HepG2 (cell line): ENCODE measurements at regions not wholly inside any gene's neighbourhood (a gene's known extent, or its start where the extent isn't known, plus 50 kb on each side); places are given as distances from the start of the nearest gene placed in this dataset.

Experiments used
- ATF1 ChIP-seq: IDR thresholded peaks from 2 replicates; pipeline ENCODE4 v1.6.1; 2016; ENCODE audit warnings: mild to moderate bottlenecking, control low read depth
- DMAP1 ChIP-seq: IDR thresholded peaks from 2 replicates; pipeline ENCODE4 v1.6.1; 2016
- MED13 ChIP-seq: sonication (generic); formaldehyde crosslinking; IDR thresholded peaks from 2 replicates; pipeline ENCODE4 v1.5.0; 2020; ENCODE audit warnings: missing genetic modification reagents
- MIER2 ChIP-seq: IDR thresholded peaks from 2 replicates; pipeline ENCODE4 v1.6.1; 2016; ENCODE audit warnings: missing biosample characterization, missing genetic modification reagents
- MZF1 ChIP-seq: sonication (generic); formaldehyde crosslinking; IDR thresholded peaks from 2 replicates; pipeline ENCODE4 v1.8.1; 2023; ENCODE audit warnings: mild to moderate bottlenecking, missing genetic modification reagents, borderline replicate concordance
- NFYC ChIP-seq: IDR thresholded peaks from 2 replicates; pipeline ENCODE4 v1.6.1; 2016; ENCODE audit warnings: missing genetic modification reagents, missing compliant biosample characterization
- NR1H2 ChIP-seq: sonication (generic); formaldehyde crosslinking; IDR thresholded peaks from 2 replicates; pipeline ENCODE4 v1.8.1; 2022; ENCODE audit warnings: low read depth, missing genetic modification reagents, borderline replicate concordance
- TOE1 ChIP-seq: sonication (generic); formaldehyde crosslinking; IDR thresholded peaks from 2 replicates; pipeline ENCODE4 v1.4.0; 2020; ENCODE audit warnings: mild to moderate bottlenecking, missing genetic modification reagents
- XBP1 ChIP-seq: sonication (generic); formaldehyde crosslinking; IDR thresholded peaks from 2 replicates; pipeline ENCODE4 v1.5.0; 2020; ENCODE audit warnings: missing genetic modification reagents
- ZNF720 ChIP-seq: sonication (generic); formaldehyde crosslinking; IDR thresholded peaks from 2 replicates; pipeline ENCODE4 v1.4.0; 2020; ENCODE audit warnings: missing genetic modification reagents
- ZNF747 ChIP-seq: sonication (generic); formaldehyde crosslinking; IDR thresholded peaks from 2 replicates; pipeline ENCODE4 v1.8.1; 2023; ENCODE audit warnings: missing genetic modification reagents, mild to moderate bottlenecking, borderline replicate concordance
- ZNF772 ChIP-seq: sonication (generic); formaldehyde crosslinking; IDR thresholded peaks from 2 replicates; pipeline ENCODE4 v1.5.0; 2020; ENCODE audit warnings: mild to moderate bottlenecking, missing genetic modification reagents
- ZNF773 ChIP-seq: sonication (generic); formaldehyde crosslinking; IDR thresholded peaks from 2 replicates; pipeline ENCODE4 v1.4.0; 2020; ENCODE audit warnings: missing genetic modification reagents, borderline replicate concordance
- ZNF781 ChIP-seq: sonication (generic); formaldehyde crosslinking; IDR thresholded peaks from 2 replicates; pipeline ENCODE4 v1.5.1; 2020; ENCODE audit warnings: borderline replicate concordance, mild to moderate bottlenecking, missing genetic modification reagents; ENCODE audit errors: not compliant biosample characterization
- ZNF883 ChIP-seq: sonication (generic); formaldehyde crosslinking; IDR thresholded peaks from 2 replicates; pipeline ENCODE4 v1.5.1; 2020; ENCODE audit warnings: mild to moderate bottlenecking, missing genetic modification reagents; ENCODE audit errors: not compliant biosample characterization
- TF ChIP-seq, protein P1 (sequence below): sonication (generic); formaldehyde crosslinking; IDR thresholded peaks from 2 replicates; pipeline ENCODE4 v1.5.0; 2020; ENCODE audit warnings: mild to moderate bottlenecking, missing genetic modification reagents, borderline replicate concordance
- TF ChIP-seq, protein P2 (sequence below), 2 experiments: fragments of 450-650 bp in 1 of 2; sonication (generic) in 1 of 2; formaldehyde crosslinking; IDR thresholded peaks; 2 replicates each; pipeline versions ENCODE4 v1.5.0 to v1.8.0; 2020 to 2022; ENCODE audit warnings: mild to moderate bottlenecking in 1 of 2, missing genetic modification reagents in 1 of 2
- TF ChIP-seq, protein P3 (sequence below): fragments of 450-650 bp; IDR thresholded peaks from 2 replicates; pipeline ENCODE4 v1.6.1; 2017
- TF ChIP-seq, protein P4 (sequence below): sonication (generic); formaldehyde crosslinking; IDR thresholded peaks from 2 replicates; pipeline ENCODE4 v1.5.0; 2020; ENCODE audit warnings: missing genetic modification reagents
- TF ChIP-seq, protein P5 (sequence below): sonication (generic); formaldehyde crosslinking; IDR thresholded peaks from 2 replicates; pipeline ENCODE4 v1.4.0; 2020; ENCODE audit warnings: missing genetic modification reagents, low read depth, mild to moderate bottlenecking, borderline replicate concordance

DNA sequence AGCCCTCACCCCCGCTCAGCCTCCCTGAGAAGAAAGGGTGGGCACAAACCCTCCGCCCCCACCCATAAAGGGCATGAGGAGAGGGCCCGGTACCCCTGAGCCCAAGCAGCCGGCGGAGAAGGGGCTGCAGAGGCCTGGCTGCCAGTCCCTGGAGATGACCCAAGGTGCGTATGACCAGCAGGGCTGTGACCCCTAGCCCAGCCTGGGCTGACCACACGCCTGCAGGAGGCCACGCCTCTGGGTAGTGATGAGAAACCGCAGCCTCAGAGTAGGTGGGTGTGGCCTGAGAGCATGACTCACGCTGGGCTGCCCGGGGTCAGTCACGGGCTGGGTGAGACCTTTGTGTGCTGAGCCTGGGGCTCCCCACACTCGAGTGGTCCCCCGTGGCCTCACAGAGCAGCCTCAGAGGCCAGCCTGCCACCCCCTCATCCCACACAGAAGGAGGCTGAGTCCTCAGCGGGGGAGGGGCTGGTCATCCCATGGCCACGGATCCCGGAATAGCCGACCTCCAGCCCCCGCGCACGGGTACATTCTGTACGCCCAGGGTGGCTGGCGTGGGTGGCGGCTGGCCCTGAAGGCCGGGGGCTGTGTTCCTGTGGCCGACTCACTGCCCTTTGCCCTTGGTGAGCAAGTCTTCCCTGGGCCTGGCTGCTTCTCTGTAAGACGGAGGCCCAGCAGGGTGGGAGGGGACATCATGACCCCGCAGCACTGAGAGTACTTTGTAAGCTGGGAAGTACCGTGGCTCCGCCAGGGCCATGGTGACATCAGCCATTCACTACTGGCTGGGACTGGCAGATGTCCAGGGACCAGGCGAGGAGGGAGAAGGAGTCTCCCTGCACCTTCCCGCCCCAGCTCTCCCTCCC lies 110.8 kb upstream of the OTOS start (continued):
- TF ChIP-seq, protein P1, sequence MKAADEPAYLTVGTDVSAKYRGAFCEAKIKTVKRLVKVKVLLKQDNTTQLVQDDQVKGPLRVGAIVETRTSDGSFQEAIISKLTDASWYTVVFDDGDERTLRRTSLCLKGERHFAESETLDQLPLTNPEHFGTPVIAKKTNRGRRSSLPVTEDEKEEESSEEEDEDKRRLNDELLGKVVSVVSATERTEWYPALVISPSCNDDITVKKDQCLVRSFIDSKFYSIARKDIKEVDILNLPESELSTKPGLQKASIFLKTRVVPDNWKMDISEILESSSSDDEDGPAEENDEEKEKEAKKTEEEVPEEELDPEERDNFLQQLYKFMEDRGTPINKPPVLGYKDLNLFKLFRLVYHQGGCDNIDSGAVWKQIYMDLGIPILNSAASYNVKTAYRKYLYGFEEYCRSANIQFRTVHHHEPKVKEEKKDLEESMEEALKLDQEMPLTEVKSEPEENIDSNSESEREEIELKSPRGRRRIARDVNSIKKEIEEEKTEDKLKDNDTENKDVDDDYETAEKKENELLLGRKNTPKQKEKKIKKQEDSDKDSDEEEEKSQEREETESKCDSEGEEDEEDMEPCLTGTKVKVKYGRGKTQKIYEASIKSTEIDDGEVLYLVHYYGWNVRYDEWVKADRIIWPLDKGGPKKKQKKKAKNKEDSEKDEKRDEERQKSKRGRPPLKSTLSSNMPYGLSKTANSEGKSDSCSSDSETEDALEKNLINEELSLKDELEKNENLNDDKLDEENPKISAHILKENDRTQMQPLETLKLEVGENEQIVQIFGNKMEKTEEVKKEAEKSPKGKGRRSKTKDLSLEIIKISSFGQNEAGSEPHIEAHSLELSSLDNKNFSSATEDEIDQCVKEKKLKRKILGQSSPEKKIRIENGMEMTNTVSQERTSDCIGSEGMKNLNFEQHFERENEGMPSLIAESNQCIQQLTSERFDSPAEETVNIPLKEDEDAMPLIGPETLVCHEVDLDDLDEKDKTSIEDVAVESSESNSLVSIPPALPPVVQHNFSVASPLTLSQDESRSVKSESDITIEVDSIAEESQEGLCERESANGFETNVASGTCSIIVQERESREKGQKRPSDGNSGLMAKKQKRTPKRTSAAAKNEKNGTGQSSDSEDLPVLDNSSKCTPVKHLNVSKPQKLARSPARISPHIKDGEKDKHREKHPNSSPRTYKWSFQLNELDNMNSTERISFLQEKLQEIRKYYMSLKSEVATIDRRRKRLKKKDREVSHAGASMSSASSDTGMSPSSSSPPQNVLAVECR (CRISPR knock-in tag), result peak; percentile 35; the same call in 1 of the 2 replicates
- TF ChIP-seq ZNF720 (no peak), ZNF772 (CRISPR knock-in tag) (no peak; the same call in 1 of the 2 replicates), MED13 (CRISPR knock-in tag) (no peak; the same call in 1 of the 2 replicates), ZNF883 (peak; percentile 79), ZNF773 (no peak), ATF1 (CRISPR knock-in tag) (no peak), XBP1 (no peak), NR1H2 (CRISPR knock-in tag) (no peak), ZNF747 (CRISPR knock-in tag) (0 out of 2 replicates have a peak, but pooled peaks have one; percentile 12), NFYC (CRISPR knock-in tag) (no peak), TOE1 (CRISPR knock-in tag) (no peak), MZF1 (CRISPR knock-in tag) (no peak), MIER2 (CRISPR knock-in tag) (no peak; the same call in 1 of the 2 replicates), DMAP1 (peak; percentile 78), ZNF781 (CRISPR knock-in tag) (peak; percentile 79)
- TF ChIP-seq, protein P2, sequence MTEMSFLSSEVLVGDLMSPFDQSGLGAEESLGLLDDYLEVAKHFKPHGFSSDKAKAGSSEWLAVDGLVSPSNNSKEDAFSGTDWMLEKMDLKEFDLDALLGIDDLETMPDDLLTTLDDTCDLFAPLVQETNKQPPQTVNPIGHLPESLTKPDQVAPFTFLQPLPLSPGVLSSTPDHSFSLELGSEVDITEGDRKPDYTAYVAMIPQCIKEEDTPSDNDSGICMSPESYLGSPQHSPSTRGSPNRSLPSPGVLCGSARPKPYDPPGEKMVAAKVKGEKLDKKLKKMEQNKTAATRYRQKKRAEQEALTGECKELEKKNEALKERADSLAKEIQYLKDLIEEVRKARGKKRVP (CRISPR knock-in tag; IDR thresholded peaks at IDR 0.05), result peak in 1 of 2 experiments; percentile 90; a peak in 2 of 4 replicates
- TF ChIP-seq, protein P3, sequence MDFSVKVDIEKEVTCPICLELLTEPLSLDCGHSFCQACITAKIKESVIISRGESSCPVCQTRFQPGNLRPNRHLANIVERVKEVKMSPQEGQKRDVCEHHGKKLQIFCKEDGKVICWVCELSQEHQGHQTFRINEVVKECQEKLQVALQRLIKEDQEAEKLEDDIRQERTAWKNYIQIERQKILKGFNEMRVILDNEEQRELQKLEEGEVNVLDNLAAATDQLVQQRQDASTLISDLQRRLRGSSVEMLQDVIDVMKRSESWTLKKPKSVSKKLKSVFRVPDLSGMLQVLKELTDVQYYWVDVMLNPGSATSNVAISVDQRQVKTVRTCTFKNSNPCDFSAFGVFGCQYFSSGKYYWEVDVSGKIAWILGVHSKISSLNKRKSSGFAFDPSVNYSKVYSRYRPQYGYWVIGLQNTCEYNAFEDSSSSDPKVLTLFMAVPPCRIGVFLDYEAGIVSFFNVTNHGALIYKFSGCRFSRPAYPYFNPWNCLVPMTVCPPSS, result no peak
- TF ChIP-seq, protein P4, sequence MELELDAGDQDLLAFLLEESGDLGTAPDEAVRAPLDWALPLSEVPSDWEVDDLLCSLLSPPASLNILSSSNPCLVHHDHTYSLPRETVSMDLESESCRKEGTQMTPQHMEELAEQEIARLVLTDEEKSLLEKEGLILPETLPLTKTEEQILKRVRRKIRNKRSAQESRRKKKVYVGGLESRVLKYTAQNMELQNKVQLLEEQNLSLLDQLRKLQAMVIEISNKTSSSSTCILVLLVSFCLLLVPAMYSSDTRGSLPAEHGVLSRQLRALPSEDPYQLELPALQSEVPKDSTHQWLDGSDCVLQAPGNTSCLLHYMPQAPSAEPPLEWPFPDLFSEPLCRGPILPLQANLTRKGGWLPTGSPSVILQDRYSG (CRISPR knock-in tag), result no peak
- TF ChIP-seq, protein P5, sequence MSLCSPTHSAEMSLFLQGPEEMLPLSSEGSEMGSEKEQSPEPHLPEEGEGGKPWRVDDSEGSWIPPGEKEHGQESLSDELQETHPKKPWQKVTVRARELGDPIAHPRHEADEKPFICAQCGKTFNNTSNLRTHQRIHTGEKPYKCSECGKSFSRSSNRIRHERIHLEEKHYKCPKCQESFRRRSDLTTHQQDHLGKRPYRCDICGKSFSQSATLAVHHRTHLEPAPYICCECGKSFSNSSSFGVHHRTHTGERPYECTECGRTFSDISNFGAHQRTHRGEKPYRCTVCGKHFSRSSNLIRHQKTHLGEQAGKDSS (CRISPR knock-in tag), result peak; percentile 84; the same call in 1 of the 2 replicates
